RWPE2 (cell line): ENCODE measurements at regions not wholly inside any gene's neighbourhood (a gene's known extent, or its start where the extent isn't known, plus 50 kb on each side); places are given as distances from the start of the nearest gene placed in this dataset.
A peak's percentile ranks its signal among the peaks of the same experiment; 100 is the strongest.

Experiments used
- ATAC-seq: fragments of 200-7000 bp; cut with Tn5 transposase; 3 replicates; pipeline ENCODE4 v1.9.1; 2021; ENCODE audit warnings: low read depth
- DNase-seq: peaks from one replicate; pipeline ENCODE4 v3.0.0-alpha.2; 2020; ENCODE audit warnings: low spot score
- H3K27ac ChIP-seq: fragments of 450-650 bp; 2 replicates; pipeline ENCODE4 v1.5.1; 2017; ENCODE audit warnings: mild to moderate bottlenecking; ENCODE audit not compliant: poor library complexity, severe bottlenecking
- H3K27me3 ChIP-seq: fragments of 250-450 bp; sonication (Bioruptor Pico); 2 replicates; pipeline ENCODE4 v1.5.1; 2021; ENCODE audit warnings: mild to moderate bottlenecking, moderate library complexity; ENCODE audit not compliant: insufficient read depth, poor library complexity, severe bottlenecking
- H3K36me3 ChIP-seq: fragments of 250-450 bp; sonication (Bioruptor Pico); 2 replicates; pipeline ENCODE4 v1.5.1; 2020; ENCODE audit warnings: low read depth, mild to moderate bottlenecking, moderate library complexity
- H3K4me1 ChIP-seq: fragments of 250-450 bp; sonication (Bioruptor Pico); 2 replicates; pipeline ENCODE4 v1.5.1; 2021; ENCODE audit warnings: mild to moderate bottlenecking, moderate library complexity; ENCODE audit not compliant: insufficient read depth, poor library complexity, severe bottlenecking
- H3K4me3 ChIP-seq: fragments of 250-450 bp; sonication (Bioruptor Pico); 2 replicates; pipeline ENCODE4 v1.5.1; 2021; ENCODE audit warnings: mild to moderate bottlenecking, moderate library complexity; ENCODE audit not compliant: severe bottlenecking
- H3K9me3 ChIP-seq: fragments of 250-450 bp; sonication (Bioruptor Pico); 2 replicates; pipeline ENCODE4 v1.5.1; 2021; ENCODE audit warnings: mild to moderate bottlenecking, moderate library complexity; ENCODE audit not compliant: severe bottlenecking
- CTCF ChIP-seq: fragments of 450-650 bp; IDR thresholded peaks from one replicate; pipeline ENCODE4 v1.5.1; 2017; ENCODE audit warnings: mild to moderate bottlenecking, moderate library complexity; ENCODE audit not compliant: poor library complexity, severe bottlenecking

GRCh38 chr13:85527316-85527715 is 271.9 kb downstream of the SLITRK6 start:
- DNase-seq (no peak), ATAC-seq (no peak)
- Histone ChIP-seq H3K4me1 (peaks cover 18% of the 10 kb centered on the region), H3K9me3 (no peaks in the 10 kb centered on the region), H3K4me3 (no peak overlapping the region), H3K36me3 (no peaks in the 10 kb centered on the region), H3K27me3 (no peaks in the 10 kb centered on the region), H3K27ac (peak overlapping the region; percentile 94)
- TF ChIP-seq CTCF = no peak

GRCh38 chr13:85525411-85525810 is 273.8 kb downstream of the SLITRK6 start:
- Histone ChIP-seq H3K27ac (no peak overlapping the region), H3K9me3 (no peaks in the 10 kb centered on the region), H3K36me3 (no peaks in the 10 kb centered on the region), H3K4me1 (peaks cover 22% of the 10 kb centered on the region), H3K27me3 (no peaks in the 10 kb centered on the region), H3K4me3 (no peak overlapping the region)
- ATAC-seq (no peak), DNase-seq (no peak)
- no peak for TF ChIP-seq CTCF

- ATAC-seq (no peak), DNase-seq (no peak)
- no peak for TF ChIP-seq CTCF
- no peak overlapping the region for H3K27ac ChIP-seq
- H3K27me3 ChIP-seq = no peaks in the 10 kb centered on the region
- no peaks in the 10 kb centered on the region for H3K9me3 ChIP-seq
- H3K4me1 ChIP-seq = peaks cover 8% of the 10 kb centered on the region
- no peak overlapping the region for H3K4me3 ChIP-seq
- H3K36me3 ChIP-seq = no peaks in the 10 kb centered on the region
Observed at GRCh38 chr13:85521657-85522056, 277.6 kb downstream of the SLITRK6 start.

- H3K4me3 ChIP-seq = no peak overlapping the region
- peaks cover 8% of the 10 kb centered on the region for H3K4me1 ChIP-seq
- ATAC-seq = no peak
- DNase-seq = no peak
- no peaks in the 10 kb centered on the region for H3K9me3 ChIP-seq
- H3K36me3 ChIP-seq = no peaks in the 10 kb centered on the region
- H3K27me3 ChIP-seq = no peaks in the 10 kb centered on the region
- TF ChIP-seq CTCF = no peak
- H3K27ac ChIP-seq = peak overlapping the region; percentile 12
Observed at GRCh38 chr13:85520445-85520844, 278.8 kb downstream of the SLITRK6 start.

DNA sequence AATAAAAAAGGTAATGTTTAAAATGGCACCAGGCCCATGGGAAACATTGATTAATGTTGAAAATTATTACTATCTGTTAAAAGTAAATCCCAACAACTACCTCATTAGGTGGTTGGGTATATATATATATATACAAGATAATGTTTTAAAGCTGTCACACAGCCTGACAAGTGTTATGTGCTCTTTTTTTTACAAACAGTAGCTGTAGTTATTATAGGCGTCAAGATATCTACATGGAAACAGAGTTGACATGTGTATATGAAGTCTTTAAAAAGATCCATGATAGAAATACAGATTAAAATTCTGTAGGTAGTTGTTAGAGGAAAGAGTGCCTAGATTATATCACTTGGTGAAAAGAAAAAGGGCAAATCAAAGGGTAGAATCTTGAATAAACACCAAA is 279.9 kb downstream of the SLITRK6 start:
- H3K4me3 ChIP-seq = no peak overlapping the region
- ATAC-seq (no peak), DNase-seq (no peak)
- peaks cover 8% of the 10 kb centered on the region for H3K4me1 ChIP-seq
- no peaks in the 10 kb centered on the region for H3K9me3 ChIP-seq
- no peak for TF ChIP-seq CTCF
- no peaks in the 10 kb centered on the region for H3K36me3 ChIP-seq
- H3K27me3 ChIP-seq = no peaks in the 10 kb centered on the region
- H3K27ac ChIP-seq = no peak overlapping the region
